A549 (cell line): ENCODE measurements at regions not wholly inside any gene's neighbourhood (a gene's known extent, or its start where the extent isn't known, plus 50 kb on each side); places are given as distances from the start of the nearest gene placed in this dataset.

Experiments used
- BHLHE40 ChIP-seq: IDR thresholded peaks from 2 replicates; pipeline ENCODE4 v1.6.1; 2012; ENCODE audit warnings: low read depth, low read length, inconsistent platforms
- FOSL2 ChIP-seq, 2 experiments: fragments of 450-650 bp in 1 of 2; fragments of >200 bp in 1 of 2; sonication (Bioruptor Twin) in 1 of 2; formaldehyde crosslinking; IDR thresholded peaks; 2 replicates each; pipeline versions ENCODE4 v1.5.0 to v1.6.1; 2016 to 2020; ENCODE audit warnings: mild to moderate bottlenecking in 1 of 2, moderate library complexity in 1 of 2
- KDM1A ChIP-seq: fragments of 200-600 bp; sonication (generic); IDR thresholded peaks from 2 replicates; pipeline ENCODE4 v1.6.1; 2016; ENCODE audit warnings: low read depth, mild to moderate bottlenecking
- MYC ChIP-seq: IDR thresholded peaks from 2 replicates; pipeline ENCODE4 v1.6.1; 2012; ENCODE audit warnings: mild to moderate bottlenecking, inconsistent platforms, low read length, improper control_type of control experiment, borderline replicate concordance
- NPAS2 ChIP-seq: fragments of 250-450 bp; sonication (Bioruptor Pico); IDR thresholded peaks from 2 replicates; pipeline ENCODE4 v1.8.0; 2022; ENCODE audit warnings: mild to moderate bottlenecking, moderate library complexity, borderline replicate concordance
- POLR2A ChIP-seq: IDR thresholded peaks from 2 replicates; pipeline ENCODE4 v1.6.1; 2012; ENCODE audit warnings: mild to moderate bottlenecking, low read length
- TF ChIP-seq, protein P1 (sequence below): fragments of >200 bp; sonication (Bioruptor Twin); formaldehyde crosslinking; IDR thresholded peaks from 3 replicates; pipeline ENCODE4 v1.5.1; 2016
- TF ChIP-seq, protein P2 (sequence below): fragments of 200-600 bp; sonication (generic); IDR thresholded peaks from 2 replicates; pipeline ENCODE4 v1.6.1; 2016; ENCODE audit warnings: antibody characterized with exemption, mild to moderate bottlenecking, moderate library complexity

DNA sequence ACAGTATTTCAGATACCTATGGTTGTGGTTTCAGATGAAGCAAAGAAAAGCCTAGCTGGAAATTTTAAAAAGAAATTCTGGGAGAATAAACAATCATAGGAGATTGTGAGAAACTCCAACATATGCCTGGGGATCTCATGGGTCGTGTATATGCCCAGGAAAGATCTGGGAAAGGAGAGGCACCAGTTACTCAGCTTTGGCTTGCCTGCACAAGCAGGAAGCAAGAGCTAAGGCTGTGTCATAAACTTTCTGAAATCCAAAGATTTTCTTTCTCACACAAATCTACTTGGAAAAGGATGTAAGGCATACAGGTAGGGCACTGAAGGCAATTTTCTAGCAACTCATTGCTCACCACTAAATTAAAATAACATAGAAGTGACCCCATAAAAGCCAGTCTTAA is 373.6 kb downstream of the CDC14C start:
- TF ChIP-seq, protein P1, sequence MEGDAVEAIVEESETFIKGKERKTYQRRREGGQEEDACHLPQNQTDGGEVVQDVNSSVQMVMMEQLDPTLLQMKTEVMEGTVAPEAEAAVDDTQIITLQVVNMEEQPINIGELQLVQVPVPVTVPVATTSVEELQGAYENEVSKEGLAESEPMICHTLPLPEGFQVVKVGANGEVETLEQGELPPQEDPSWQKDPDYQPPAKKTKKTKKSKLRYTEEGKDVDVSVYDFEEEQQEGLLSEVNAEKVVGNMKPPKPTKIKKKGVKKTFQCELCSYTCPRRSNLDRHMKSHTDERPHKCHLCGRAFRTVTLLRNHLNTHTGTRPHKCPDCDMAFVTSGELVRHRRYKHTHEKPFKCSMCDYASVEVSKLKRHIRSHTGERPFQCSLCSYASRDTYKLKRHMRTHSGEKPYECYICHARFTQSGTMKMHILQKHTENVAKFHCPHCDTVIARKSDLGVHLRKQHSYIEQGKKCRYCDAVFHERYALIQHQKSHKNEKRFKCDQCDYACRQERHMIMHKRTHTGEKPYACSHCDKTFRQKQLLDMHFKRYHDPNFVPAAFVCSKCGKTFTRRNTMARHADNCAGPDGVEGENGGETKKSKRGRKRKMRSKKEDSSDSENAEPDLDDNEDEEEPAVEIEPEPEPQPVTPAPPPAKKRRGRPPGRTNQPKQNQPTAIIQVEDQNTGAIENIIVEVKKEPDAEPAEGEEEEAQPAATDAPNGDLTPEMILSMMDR, result no peak
- TF ChIP-seq POLR2A (no peak), MYC (no peak), BHLHE40 (no peak), FOSL2 (IDR thresholded peaks at IDR 0.05) (no peak), FOSL2 (CRISPR knock-in tag; IDR thresholded peaks at IDR 0.05) (no peak), KDM1A (no peak), NPAS2 (CRISPR knock-in tag) (no peak)
- TF ChIP-seq, protein P2, sequence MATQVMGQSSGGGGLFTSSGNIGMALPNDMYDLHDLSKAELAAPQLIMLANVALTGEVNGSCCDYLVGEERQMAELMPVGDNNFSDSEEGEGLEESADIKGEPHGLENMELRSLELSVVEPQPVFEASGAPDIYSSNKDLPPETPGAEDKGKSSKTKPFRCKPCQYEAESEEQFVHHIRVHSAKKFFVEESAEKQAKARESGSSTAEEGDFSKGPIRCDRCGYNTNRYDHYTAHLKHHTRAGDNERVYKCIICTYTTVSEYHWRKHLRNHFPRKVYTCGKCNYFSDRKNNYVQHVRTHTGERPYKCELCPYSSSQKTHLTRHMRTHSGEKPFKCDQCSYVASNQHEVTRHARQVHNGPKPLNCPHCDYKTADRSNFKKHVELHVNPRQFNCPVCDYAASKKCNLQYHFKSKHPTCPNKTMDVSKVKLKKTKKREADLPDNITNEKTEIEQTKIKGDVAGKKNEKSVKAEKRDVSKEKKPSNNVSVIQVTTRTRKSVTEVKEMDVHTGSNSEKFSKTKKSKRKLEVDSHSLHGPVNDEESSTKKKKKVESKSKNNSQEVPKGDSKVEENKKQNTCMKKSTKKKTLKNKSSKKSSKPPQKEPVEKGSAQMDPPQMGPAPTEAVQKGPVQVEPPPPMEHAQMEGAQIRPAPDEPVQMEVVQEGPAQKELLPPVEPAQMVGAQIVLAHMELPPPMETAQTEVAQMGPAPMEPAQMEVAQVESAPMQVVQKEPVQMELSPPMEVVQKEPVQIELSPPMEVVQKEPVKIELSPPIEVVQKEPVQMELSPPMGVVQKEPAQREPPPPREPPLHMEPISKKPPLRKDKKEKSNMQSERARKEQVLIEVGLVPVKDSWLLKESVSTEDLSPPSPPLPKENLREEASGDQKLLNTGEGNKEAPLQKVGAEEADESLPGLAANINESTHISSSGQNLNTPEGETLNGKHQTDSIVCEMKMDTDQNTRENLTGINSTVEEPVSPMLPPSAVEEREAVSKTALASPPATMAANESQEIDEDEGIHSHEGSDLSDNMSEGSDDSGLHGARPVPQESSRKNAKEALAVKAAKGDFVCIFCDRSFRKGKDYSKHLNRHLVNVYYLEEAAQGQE, result no peak
